ENCODE measurements at regions not wholly inside any gene's neighbourhood (a gene's known extent, or its start where the extent isn't known, plus 50 kb on each side); places are given as distances from the start of the nearest gene placed in this dataset.
"Not testable (repeated sequence)": the region's sequence is repeated elsewhere in the genome, so short reads cannot be mapped to it uniquely, and the experiment has no call there.

GRCh38 chr4:137800861-137801260 lies 268.6 kb upstream of the PCDH18 start:
- DNase-seq = no peak
- in situ Hi-C loops (cut with HindIII; ENCODE audit: low pct_ligation_motif_present, low sequenced_read_pairs) = no loop called here
- Histone ChIP-seq H3K4me3 (ENCODE audit: low read depth, low read length) (no peak overlapping the region), H3K36me3 (replicated peaks) (no peaks in the 10 kb centered on the region), H3K27me3 (replicated peaks) (no peaks in the 10 kb centered on the region), H3K27ac (no peak overlapping the region)
- no peak for TF ChIP-seq CTCF (IDR thresholded peaks at IDR 0.05; ENCODE audit: low read depth, low read length, missing control alignments)

- no peak for TF ChIP-seq CTCF (IDR thresholded peaks at IDR 0.05; ENCODE audit: low read depth, low read length, missing control alignments)
- in situ Hi-C loops (cut with HindIII; ENCODE audit: low pct_ligation_motif_present, low sequenced_read_pairs) = no loop called here
- Histone ChIP-seq H3K27ac (no peak overlapping the region), H3K27me3 (replicated peaks) (no peaks in the 10 kb centered on the region), H3K4me3 (ENCODE audit: low read depth, low read length) (no peak overlapping the region), H3K36me3 (replicated peaks) (no peaks in the 10 kb centered on the region)
- no peak for DNase-seq
These were observed 262.5 kb upstream of the PCDH18 start for GRCh38 chr4:137794764-137795254.

GRCh38 chr4:137789263-137789662 lies 257.0 kb upstream of the PCDH18 start:
- in situ Hi-C loops (cut with HindIII; ENCODE audit: low pct_ligation_motif_present, low sequenced_read_pairs) = not testable (repeated sequence)

GRCh38 chr4:137783923-137784322 lies 251.6 kb upstream of the PCDH18 start:
- H3K27me3 ChIP-seq (replicated peaks); H3K4me3 ChIP-seq (ENCODE audit: low read depth, low read length); H3K27ac ChIP-seq; in situ Hi-C loops (cut with HindIII; ENCODE audit: low pct_ligation_motif_present, low sequenced_read_pairs); H3K36me3 ChIP-seq (replicated peaks); DNase-seq: not testable (repeated sequence)

More at GRCh38 chr4:137789263-137789662, 257.0 kb upstream of the PCDH18 start:
- H3K36me3 ChIP-seq (replicated peaks); H3K27me3 ChIP-seq (replicated peaks); H3K4me3 ChIP-seq (ENCODE audit: low read depth, low read length); DNase-seq; H3K27ac ChIP-seq: not testable (repeated sequence)

- DNase-seq = no peak
- Histone ChIP-seq H3K36me3 (replicated peaks) (no peaks in the 10 kb centered on the region), H3K27ac (no peak overlapping the region), H3K4me3 (ENCODE audit: low read depth, low read length) (no peak overlapping the region), H3K27me3 (replicated peaks) (no peaks in the 10 kb centered on the region)
- TF ChIP-seq CTCF (IDR thresholded peaks at IDR 0.05; ENCODE audit: low read depth, low read length, missing control alignments) = no peak
- in situ Hi-C loops (cut with HindIII; ENCODE audit: low pct_ligation_motif_present, low sequenced_read_pairs) = no loop called here
These were observed 243.4 kb upstream of the PCDH18 start for GRCh38 chr4:137775701-137776100.

GRCh38 chr4:137774501-137774900 lies 242.2 kb upstream of the PCDH18 start:
- Histone ChIP-seq H3K36me3 (replicated peaks) (no peaks in the 10 kb centered on the region), H3K27me3 (replicated peaks) (no peaks in the 10 kb centered on the region), H3K27ac (no peak overlapping the region), H3K4me3 (ENCODE audit: low read depth, low read length) (no peak overlapping the region)
- in situ Hi-C loops (cut with HindIII; ENCODE audit: low pct_ligation_motif_present, low sequenced_read_pairs) = no loop called here
- no peak for TF ChIP-seq CTCF (IDR thresholded peaks at IDR 0.05; ENCODE audit: low read depth, low read length, missing control alignments)
- DNase-seq = no peak

- in situ Hi-C loops (cut with HindIII; ENCODE audit: low pct_ligation_motif_present, low sequenced_read_pairs) = no loop called here
- no peak for DNase-seq
- H3K27ac ChIP-seq = no peak overlapping the region
- no peak for TF ChIP-seq CTCF (IDR thresholded peaks at IDR 0.05; ENCODE audit: low read depth, low read length, missing control alignments)
- H3K4me3 ChIP-seq (ENCODE audit: low read depth, low read length) = no peak overlapping the region
- no peaks in the 10 kb centered on the region for H3K27me3 ChIP-seq (replicated peaks)
- no peaks in the 10 kb centered on the region for H3K36me3 ChIP-seq (replicated peaks)
These were observed 236.6 kb upstream of the PCDH18 start for GRCh38 chr4:137768881-137769280.
